DND-41 (cell line): ENCODE measurements at regions not wholly inside any gene's neighbourhood (a gene's known extent, or its start where the extent isn't known, plus 50 kb on each side); places are given as distances from the start of the nearest gene placed in this dataset.
"Not testable (repeated sequence)": the region's sequence is repeated elsewhere in the genome, so short reads cannot be mapped to it uniquely, and the experiment has no call there.

Experiments used
- ATAC-seq: fragments of 200-7000 bp; cut with Tn5 transposase; 3 replicates; pipeline ENCODE4 v1.9.1; 2021; ENCODE audit warnings: low read depth; ENCODE audit not compliant: insufficient read depth
- DNase-seq: peaks from one replicate; pipeline ENCODE4 v3.0.0-alpha.2; 2020
- H2AFZ ChIP-seq: 2 replicates; pipeline ENCODE4 v1.6.0; 2012; ENCODE audit warnings: low read depth, low read length
- H3K27ac ChIP-seq: 2 replicates; pipeline ENCODE4 v1.5.1; 2012; ENCODE audit warnings: low read length, inconsistent platforms
- H3K27me3 ChIP-seq: fragments of 200-600 bp; sonication (generic); 2 replicates; pipeline ENCODE4 v1.6.0; 2012; ENCODE audit warnings: low read length, mild to moderate bottlenecking, inconsistent platforms; ENCODE audit not compliant: insufficient read depth, poor library complexity
- H3K36me3 ChIP-seq: 2 replicates; pipeline ENCODE4 v1.5.1; 2012; ENCODE audit warnings: low read length, inconsistent platforms; ENCODE audit not compliant: insufficient read depth
- H3K4me1 ChIP-seq: 2 replicates; pipeline ENCODE4 v1.5.1; 2012; ENCODE audit warnings: mild to moderate bottlenecking, low read length; ENCODE audit not compliant: insufficient read depth
- H3K4me2 ChIP-seq: 2 replicates; pipeline ENCODE4 v1.6.0; 2012; ENCODE audit warnings: mild to moderate bottlenecking, moderate library complexity, low read length, inconsistent platforms; ENCODE audit not compliant: insufficient read depth
- H3K4me3 ChIP-seq, 2 experiments: fragments of 200-600 bp in 1 of 2; shearing (Covaris generic) in 1 of 2; 2 replicates each; pipeline ENCODE4 v1.5.1; 2012 to 2016; ENCODE audit warnings: inconsistent platforms in 2 of 2, low read length in 2 of 2, mild to moderate bottlenecking in 2 of 2, low read depth in 1 of 2, moderate library complexity in 1 of 2
- H3K79me2 ChIP-seq: 2 replicates; pipeline ENCODE4 v1.6.0; 2012; ENCODE audit warnings: low read length, inconsistent platforms; ENCODE audit not compliant: insufficient read depth
- H3K9ac ChIP-seq: 2 replicates; pipeline ENCODE4 v1.6.0; 2012; ENCODE audit warnings: low read depth, mild to moderate bottlenecking, inconsistent platforms, low read length, moderate library complexity
- H3K9me3 ChIP-seq: 2 replicates; pipeline ENCODE4 v1.5.1; 2012; ENCODE audit warnings: low read length, moderate library complexity, mild to moderate bottlenecking, inconsistent platforms; ENCODE audit not compliant: insufficient read depth, severe bottlenecking
- H4K20me1 ChIP-seq: 2 replicates; pipeline ENCODE4 v1.6.0; 2012; ENCODE audit warnings: low read length; ENCODE audit not compliant: insufficient read depth
- CTCF ChIP-seq: IDR thresholded peaks from 2 replicates; pipeline ENCODE4 v1.5.1; 2012; ENCODE audit warnings: borderline replicate concordance, low read length, moderate library complexity, mild to moderate bottlenecking; ENCODE audit not compliant: poor library complexity, severe bottlenecking; ENCODE audit errors: extremely low read depth
- EZH2 ChIP-seq: IDR thresholded peaks from 3 replicates; pipeline ENCODE4 v1.6.1; 2012; ENCODE audit warnings: borderline replicate concordance, low read depth, mild to moderate bottlenecking, moderate library complexity, low read length, inconsistent platforms; ENCODE audit not compliant: severe bottlenecking

- Histone ChIP-seq H3K4me1 (no peaks in the 10 kb centered on the region), H3K27me3 (no peaks in the 10 kb centered on the region), H3K79me2 (no peaks in the 10 kb centered on the region), H3K4me3 (no peak overlapping the region), H3K9ac (no peak overlapping the region), H3K9me3 (peaks cover 11% of the 10 kb centered on the region), H3K4me2 (no peak overlapping the region), H3K27ac (no peak overlapping the region), H4K20me1 (no peaks in the 10 kb centered on the region), H3K36me3 (no peaks in the 10 kb centered on the region), H2AFZ (no peak overlapping the region)
- ATAC-seq (no peak), DNase-seq (no peak)
- TF ChIP-seq CTCF (no peak), EZH2 (no peak)
Observed at GRCh38 chr2:175792881-175793280, 209.2 kb downstream of the LNPK start.

- Histone ChIP-seq H3K4me2 (no peak overlapping the region), H3K4me1 (no peaks in the 10 kb centered on the region), H3K27ac (no peak overlapping the region), H3K27me3 (no peaks in the 10 kb centered on the region), H4K20me1 (no peaks in the 10 kb centered on the region), H3K79me2 (no peaks in the 10 kb centered on the region), H2AFZ (no peak overlapping the region), H3K9ac (no peak overlapping the region), H3K4me3 (no peak overlapping the region), H3K36me3 (no peaks in the 10 kb centered on the region), H3K9me3 (peaks cover 11% of the 10 kb centered on the region)
- TF ChIP-seq CTCF: no peak
- TF ChIP-seq EZH2: no peak
- no peak for DNase-seq
- ATAC-seq: no peak
Observed at GRCh38 chr2:175792199-175792598, 209.9 kb downstream of the LNPK start.

GRCh38 chr2:175786471-175787124 is 215.5 kb downstream of the LNPK start:
- Histone ChIP-seq H3K79me2 (no peaks in the 10 kb centered on the region), H3K4me1 (no peaks in the 10 kb centered on the region), H3K27ac (no peak overlapping the region), H3K27me3 (peaks cover 4% of the 10 kb centered on the region), H3K9me3 (no peaks in the 10 kb centered on the region), H4K20me1 (no peaks in the 10 kb centered on the region), H3K9ac (no peak overlapping the region), H2AFZ (no peak overlapping the region), H3K4me3 (no peak overlapping the region), H3K36me3 (no peaks in the 10 kb centered on the region), H3K4me2 (no peak overlapping the region)
- DNase-seq: no peak
- ATAC-seq: no peak
- TF ChIP-seq CTCF (no peak), EZH2 (no peak)

GRCh38 chr2:175777337-175777736 is 224.7 kb downstream of the LNPK start:
- H3K27me3 ChIP-seq, H3K4me3 ChIP-seq, DNase-seq, H3K79me2 ChIP-seq, H3K27ac ChIP-seq, H3K4me2 ChIP-seq, H2AFZ ChIP-seq, H3K4me1 ChIP-seq, H3K9me3 ChIP-seq, H3K9ac ChIP-seq, H4K20me1 ChIP-seq, H3K36me3 ChIP-seq, ATAC-seq: not testable (repeated sequence)
